Nucleus accumbens (tissue), 56 donors: ENCODE measurements at regions not wholly inside any gene's neighbourhood (a gene's known extent, or its start where the extent isn't known, plus 50 kb on each side); places are given as distances from the start of the nearest gene placed in this dataset.
A peak's percentile ranks its signal among the peaks of the same experiment; 100 is the strongest.

Source experiments
- DNase-seq, 56 donors: peaks; one replicate each; lab custom pipeline; 2025; lab: John Stamatoyannopoulos, UW

DNA sequence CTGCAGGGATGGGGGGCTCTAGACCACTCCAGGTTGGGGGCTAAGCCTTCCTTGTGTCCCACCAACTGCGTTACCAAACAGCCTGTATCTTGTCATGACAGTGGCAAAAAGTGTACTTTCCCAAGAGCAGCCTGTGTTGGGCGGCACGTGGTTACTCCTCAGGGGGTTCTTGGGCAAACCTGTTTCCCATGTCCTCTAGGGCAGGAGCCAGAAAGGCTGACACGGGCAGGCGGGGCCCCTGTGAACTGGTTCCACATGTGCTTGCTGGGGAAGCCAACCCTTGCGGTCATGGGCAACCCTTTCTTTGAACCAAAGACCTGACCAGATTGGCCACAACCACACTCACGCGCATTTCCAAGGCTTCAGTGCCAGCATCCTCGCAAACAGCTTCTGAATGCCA lies 228.5 kb downstream of the RBFOX3 start:
- DNase-seq, result no peak

DNA sequence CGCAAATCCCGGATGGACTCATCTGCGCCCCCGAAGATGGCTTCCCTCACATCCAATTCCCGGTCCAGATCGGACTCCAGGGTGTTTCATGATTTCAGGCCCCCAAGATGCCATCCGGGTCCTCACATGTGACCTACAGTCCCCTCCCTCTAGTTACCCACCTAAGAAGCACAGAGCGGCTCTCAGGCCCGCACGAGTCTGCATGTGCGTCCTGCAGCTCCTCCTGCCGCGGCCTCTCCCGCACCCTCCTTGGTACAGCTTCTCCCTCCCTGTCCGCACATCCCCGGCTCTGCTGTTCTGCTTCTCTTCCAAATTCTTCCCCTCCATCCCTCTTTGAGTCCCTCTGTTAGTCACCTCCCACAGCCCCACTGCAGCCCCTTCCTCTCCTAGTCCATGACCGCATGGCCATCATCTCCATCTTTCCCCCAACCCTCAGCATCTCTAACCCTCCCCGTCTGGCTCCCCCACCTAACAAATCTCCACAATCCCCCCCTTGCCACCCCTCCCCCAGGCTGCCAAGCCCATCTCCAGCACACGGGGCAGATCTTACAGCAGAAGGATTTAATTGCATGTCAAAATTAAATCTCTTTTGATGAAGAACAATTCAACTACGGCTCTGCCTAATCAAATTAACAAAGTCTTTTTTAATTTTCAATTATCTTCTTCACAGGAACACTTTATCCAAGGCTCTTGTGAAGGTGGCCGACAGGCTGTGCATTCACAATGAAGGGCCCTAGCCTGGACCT lies 231.0 kb downstream of the RBFOX3 start:
- DNase-seq, result no peak

DNA sequence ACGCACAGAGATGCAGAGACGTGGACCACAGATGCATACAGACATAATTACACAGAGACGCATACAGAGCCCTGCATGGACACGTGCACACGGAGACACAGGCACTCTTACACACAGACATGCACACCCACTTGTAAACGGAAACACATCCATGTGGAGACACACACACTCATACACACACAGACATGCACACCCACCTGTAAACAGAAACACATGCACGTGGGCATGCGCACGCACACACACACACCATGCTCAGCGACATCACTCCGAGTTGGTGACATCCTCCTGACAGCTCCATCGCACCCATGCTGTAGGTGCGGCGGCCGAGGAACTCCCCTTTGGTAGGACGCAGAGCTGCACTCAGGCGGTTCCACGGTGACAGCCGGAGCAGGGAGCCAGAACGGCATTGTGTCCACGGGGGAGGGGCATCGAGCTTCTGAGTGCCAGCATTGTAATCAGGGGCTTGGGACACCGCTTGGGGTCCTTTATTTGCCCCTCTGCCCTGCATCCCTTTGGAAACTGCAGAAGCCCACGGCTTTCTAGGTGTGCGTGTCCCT lies 233.5 kb downstream of the RBFOX3 start:
- DNase-seq, result no peak

DNA sequence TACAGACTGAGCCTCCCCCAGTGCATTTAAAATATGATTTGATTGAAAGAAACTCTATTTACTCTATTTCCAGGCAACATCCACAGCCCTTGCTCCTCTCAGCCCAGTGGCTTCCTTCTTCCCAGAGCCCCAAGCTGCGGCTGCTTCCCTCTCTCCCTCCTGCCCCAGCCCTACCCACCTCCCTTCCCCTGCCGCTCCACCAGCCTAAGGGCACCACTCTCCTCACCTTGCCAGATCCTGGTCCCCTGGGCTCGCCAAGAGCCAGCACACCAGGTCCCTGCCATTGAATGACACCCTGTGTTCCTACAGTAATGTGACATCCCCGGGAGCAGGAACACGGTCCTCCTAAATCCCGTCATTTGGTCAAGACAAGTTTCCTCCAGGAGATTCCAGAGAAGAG lies 236.0 kb downstream of the RBFOX3 start:
- no peak for DNase-seq

DNA sequence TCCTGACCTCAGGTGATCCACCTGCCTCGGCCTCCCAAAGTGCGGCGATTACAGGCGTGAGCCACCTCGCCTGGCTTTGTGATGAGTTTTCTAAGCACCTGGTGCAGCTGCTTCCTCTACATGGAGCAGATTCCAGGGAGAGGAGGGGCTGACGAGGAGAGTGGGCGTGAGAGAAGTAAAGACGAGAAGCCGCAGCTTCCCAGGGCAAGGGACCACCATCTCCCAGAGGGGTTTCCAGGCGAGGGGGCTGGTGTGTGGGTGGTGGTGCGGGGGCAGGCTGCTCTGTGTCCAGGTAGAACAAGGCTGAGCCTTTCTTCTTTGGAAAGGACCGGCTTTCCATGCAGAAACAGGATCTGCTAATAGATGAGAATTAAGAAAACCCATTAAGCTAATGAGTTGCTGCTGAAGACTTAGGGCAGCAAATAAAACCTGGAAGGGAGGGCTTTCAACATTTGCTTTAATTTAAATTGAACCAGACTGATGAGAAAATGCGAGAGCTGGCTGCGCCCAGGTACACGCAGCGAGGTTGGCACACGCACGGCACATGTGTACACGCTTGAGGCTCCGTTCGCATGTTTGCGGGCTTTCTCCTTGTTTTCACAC lies 236.7 kb downstream of the RBFOX3 start:
- DNase-seq, result no peak

DNA sequence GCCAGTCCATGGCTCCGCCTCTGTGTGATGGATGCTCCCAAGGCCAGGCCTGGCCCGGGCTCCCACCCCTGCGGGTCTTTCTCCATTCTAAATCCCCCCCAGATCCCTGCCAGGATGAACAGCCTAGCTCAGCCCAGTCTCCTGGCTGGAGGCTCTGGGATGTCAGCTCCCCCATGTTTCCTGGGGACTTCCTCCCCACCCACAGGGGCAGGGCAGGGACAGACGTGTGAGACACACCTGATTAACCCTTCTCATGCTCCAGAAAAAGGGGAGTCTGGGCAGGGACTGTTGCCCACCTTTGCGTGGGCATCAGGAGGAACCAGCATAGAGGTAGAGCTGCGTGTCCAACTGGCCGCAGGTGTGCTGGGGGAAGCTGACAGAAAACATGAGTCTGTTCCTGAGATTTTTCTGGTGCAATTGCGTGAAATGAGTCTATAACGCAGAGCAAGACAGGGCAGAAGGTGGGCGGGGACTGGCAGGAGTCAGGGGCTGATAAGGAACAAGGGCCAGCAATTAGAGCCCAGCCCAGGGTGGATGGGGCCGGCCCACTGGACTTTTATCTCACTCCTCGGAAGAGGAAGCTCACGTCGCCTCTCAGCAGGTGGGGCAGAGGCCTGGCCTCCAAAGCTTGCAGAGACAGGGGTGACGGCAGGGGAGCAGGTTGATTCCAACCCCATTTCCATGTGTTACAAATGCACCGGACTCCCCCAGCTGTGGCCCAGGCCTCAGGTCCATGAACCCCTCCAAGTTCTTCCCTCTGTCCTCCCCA lies 238.2 kb downstream of the RBFOX3 start:
- DNase-seq, result no peak

DNA sequence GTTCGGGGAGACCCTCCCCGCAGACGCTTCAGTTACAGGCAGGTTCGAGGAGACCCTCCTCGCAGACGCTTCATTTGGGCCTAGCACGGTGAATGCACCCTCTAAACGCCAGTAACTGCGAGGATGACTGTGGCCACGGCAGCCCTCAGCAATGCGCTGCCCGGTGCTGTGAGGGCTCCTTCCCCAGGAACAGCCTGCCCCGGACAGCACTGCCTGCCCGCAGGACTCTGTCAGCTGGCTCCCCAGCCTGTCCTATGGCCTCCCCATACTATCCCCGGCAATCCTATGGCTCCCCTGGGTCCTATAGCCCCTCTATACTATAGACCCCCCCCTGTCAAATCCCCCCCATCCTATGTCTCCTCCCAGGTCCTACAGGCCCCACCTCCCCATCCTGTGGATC lies 238.9 kb downstream of the RBFOX3 start:
- DNase-seq, result no peak

DNA sequence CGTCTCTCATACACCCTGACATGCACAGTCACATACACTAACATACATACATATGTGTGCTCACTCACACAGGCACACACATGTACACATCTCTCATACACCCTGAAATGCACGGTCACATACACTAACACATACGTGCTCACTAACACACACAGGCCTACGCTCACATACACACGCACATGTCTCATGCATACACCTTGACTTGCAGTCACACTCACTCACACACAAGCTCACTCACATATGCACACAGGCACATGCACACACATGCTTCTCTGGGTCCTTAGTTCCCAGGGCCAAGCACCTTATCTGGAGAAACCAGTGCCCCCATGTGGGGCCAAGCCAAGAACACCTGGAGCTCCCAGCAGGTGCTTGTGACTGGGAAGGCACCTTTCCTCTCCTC lies 240.3 kb downstream of the RBFOX3 start:
- DNase-seq, result no peak

DNA sequence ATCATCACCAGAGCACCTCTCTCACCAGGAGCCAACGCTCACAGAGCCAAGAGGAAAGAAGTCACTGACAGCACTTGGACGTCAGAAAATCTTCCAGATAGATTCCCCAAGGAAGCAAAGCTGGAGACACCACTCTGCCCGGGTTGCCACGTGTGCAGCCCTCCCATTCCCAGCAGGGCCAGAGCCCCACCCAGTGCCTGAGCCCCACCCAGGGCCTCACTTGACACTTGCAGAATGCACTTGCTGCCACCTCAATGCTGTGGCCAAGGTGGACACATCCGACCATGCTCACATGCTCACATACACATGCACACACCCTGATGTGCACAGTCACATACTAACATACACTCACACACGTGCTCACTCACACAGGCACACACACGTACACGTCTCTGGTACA lies 240.7 kb downstream of the RBFOX3 start:
- no peak for DNase-seq

DNA sequence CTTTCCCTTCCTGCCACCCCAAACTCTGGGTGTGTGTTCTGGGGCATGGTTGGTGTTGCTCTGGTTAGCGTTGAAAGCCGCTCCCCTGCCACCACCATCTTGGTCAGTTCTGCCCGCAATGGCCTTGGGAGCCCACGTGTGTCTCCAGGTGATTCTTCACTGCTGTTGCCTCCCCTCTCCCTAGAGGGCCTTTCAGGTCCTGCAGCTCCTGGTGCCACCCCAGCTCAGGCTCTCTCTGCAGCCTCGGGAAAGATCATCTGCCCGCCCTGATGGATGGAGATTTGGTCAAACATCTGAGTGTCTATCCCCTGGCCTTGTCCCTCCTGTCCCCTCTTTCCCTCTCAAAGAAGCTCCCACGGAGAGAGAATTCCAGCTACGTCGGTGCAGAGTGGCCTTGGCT lies 241.3 kb downstream of the RBFOX3 start:
- DNase-seq, result no peak

DNA sequence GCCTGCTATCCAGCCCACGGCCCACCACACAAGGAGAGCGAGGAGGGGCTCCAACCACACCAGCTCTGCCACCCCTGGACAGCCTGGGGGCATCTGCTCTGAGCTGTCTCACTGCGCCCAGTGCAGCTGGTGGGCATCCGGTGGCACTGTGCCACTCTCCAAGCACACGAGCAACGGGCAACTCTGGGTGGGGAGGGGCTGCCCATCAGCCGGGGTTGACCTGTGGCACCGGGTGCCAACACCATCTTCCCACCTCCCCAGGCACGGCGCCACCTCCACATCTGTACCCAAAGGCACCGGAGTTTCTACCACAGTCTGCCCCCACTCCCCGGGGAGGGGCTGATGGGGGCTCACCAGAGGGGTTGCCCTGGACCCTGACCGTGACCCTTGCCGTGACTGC lies 241.8 kb downstream of the RBFOX3 start:
- no peak for DNase-seq

DNA sequence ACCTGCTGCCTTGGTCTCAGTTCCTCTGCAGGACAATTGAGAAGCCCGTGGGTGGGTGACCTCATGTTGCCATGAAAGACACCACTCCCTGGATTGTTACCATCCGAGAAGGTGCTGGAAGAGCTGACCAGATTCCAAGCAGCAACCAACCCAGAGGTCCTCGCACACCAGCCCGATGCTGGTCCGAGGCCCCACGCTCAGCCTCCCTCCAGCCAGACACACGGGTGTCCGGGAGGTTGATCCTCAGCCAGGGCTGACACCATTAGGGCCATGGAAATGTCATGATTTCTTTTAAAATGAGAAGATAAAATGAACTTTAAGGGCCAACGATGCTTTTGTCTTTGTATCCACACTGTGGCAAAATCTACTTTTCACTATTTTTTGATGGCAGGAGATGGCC lies 242.3 kb downstream of the RBFOX3 start:
- no peak for DNase-seq

DNA sequence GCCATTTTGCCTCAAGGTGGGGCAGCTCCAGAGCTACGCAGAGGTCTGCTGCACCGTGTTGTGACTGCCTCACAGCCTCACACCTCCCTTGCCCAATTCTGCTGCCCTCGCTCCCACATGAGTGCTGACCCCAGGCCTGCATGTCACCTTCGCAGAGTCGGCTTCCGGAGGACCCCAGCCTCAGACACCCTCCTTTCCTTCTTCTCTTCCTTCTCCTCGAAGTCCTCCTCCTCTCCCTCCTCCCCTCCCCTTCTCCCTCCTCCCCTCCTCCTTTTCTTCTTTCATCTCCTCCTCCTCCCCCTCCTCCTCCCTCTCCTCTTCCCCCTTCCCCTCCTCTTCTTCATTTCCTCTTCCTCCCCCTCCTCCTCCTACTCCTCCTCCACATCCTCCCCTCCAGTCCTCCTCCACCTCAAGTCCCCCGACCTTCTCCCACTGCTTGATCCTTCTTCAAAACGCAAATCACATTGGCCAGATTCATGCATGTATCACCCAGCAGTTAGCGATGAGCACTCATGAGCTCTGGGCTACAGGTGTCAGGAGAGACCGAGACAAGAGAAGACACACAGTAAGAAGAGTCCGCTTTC lies 243.8 kb downstream of the RBFOX3 start:
- no peak for DNase-seq

DNA sequence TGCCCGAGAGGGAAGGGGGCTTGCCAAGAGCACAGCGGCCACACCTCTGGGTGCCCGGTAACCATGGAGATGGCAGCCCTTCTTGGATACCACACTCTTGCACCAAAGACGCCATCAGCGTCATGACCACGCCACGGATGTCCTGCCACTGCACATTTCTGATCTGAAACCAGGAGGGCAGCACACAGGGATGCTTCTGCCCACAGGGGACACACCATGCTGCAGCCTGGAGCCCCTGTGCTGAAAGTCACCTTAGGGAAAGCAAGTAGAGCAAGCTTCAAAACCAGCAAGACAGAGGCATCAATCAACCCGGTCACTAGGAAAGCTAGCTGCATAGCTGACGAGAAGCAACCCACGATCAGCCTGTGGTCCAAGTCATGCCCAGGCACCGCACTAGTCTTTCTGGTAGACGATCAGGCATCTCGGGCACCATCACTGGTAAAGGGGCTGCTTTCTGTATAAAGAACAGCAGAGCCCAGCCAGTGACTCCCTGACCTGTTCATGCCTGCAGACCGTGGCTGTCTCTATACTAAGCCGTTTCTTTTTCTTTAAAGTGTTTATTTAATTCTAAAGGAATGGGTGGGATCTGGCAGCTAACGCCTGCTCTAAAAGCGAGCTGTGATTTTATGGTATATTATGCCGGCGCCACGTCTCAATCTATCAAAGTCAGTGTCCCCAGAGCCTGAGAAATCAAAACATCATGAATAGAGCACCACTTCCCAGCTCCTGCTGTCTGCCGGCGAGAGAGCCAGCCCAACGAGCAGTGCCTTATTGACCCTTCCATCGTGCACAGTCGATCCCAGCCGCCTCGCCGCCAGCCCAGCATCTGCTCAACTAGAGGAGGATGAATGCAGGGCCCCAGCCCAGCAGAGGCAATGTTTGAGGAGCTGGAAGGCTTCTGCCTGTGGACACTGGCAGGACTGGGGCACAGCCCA lies 244.7 kb downstream of the RBFOX3 start:
- no peak for DNase-seq

DNA sequence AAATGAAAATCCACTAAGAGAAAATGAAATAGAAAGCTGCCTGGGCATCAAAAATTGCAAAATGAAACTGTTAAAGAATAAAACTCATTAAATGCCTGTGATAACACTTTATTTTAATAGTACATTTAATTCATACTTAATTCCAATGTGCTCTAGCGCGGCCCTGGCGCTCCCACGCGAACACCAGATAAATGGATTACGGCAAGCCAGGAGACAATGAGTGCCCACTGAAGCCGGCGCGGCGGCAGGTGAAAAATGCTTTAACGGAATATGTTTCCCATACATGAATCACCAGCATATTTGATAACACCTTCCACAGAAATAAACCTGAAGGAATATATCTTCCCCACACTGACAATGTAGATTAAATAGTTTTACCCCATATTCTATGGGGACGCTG lies 245.5 kb downstream of the RBFOX3 start:
- peak in 1 of 56 donors; percentile 5 for DNase-seq

DNA sequence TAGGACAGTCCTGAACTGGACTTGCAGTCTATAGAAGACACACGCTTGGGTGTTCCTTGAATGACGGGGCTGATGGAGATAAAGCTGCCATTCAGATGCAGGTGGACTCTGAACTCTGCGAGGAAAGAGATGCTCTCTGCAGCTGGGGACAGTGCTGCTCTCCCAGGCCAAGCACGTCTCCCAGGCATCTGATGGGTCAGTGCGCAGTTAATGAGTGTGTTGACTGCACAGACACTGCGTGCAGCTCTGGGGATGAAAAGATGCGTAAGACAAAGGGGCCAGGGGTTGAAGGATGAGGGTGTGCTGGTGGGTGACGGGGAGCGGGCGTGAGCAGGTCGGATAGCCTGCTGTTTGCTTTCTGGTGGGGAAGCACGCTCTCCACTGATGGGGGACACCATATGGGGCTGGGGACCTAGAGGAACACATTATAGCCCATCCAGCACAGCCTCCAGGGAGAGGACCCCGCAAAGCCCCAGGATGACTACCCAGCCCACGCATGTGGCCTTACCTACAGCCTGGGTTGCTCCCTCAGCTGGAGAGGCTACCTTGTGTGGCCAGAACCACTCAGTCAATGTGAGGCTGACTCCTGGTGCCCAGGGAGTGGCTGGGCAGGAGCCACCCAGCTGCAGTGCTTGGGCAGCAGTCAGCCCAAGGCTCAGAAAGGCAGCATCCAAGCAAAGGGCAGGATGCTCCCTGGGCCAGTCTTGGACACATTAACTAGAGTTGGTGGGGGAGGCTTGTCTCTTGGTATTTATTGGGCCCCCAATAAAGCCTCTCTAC lies 246.3 kb downstream of the RBFOX3 start:
- DNase-seq, result no peak

DNA sequence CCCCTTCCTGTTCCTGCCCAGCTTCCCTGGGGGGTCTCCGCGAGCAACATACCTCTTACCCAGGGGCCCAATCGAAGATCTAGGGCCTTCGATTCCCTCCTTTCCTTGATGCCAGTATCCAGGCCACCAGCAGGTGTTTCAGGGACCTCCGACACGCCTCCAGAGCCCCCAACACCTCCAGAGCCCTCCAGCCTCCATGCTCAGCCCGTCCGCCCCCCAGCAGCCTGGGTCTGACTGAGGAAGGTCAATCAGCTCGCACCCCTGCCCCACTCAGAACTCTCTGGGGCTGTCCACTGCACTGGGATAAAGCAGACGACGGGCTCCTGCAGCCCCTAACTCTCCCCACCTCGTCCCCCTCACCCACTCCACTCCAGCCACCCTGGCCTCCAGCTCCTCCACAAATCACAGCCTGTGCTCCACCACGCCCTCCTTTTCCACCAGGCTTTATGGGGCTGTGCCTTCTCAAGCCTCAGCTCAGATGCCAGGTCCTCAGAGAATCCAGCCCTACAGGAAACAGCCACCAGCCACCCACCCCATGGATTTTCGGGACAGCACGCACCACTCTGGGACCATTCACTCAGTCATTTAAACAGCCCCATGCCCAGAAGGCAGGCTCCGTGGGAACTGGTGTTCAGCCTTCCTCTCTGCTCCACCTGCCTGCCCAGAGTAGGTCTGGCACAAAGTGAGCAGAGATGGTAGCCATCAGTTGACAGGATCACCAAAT lies 247.1 kb downstream of the RBFOX3 start:
- DNase-seq, result no peak

DNA sequence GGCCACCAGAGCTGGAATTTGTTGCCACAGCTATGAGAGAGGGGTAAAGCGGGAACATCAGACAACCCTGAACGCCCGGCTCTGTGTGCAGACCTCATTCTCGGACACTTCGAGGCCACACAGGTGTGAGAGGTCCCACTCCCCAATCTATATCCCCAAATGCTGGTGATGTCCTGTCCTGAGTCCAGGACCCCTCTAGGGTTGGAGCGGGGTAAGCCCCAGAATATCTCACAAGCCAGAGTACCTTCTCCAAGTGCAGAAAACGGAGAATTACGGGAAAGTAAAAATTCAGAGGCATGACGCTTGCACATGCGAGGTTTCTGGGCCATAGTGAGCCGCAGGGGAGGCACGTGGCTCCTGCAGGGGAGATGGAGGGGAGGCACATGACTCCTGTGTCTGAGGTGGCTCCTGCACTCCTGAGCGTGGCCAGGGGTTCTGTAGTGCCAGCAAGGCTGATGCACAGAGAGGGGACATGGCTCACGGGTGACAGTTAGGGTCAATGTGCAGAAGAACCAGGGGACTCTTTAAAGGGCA lies 248.0 kb downstream of the RBFOX3 start:
- no peak for DNase-seq
